ENCODE measurements at regions not wholly inside any gene's neighbourhood (a gene's known extent, or its start where the extent isn't known, plus 50 kb on each side); places are given as distances from the start of the nearest gene placed in this dataset.

GRCh38 chr6:21740376-21741124 is 147.0 kb downstream of the SOX4 start:
- Histone ChIP-seq H3K9me3 (ENCODE audit: control insufficient read depth, insufficient read depth, low read length) (no peaks in the 10 kb centered on the region), H3K27me3 (ENCODE audit: control insufficient read depth, insufficient read depth, low read length) (no peaks in the 10 kb centered on the region), H2AK5ac (ENCODE audit: low read depth, low read length) (no peak overlapping the region), H3K56ac (ENCODE audit: extremely low read depth, insufficient read depth, low read length) (no peak overlapping the region), H3K27ac (ENCODE audit: insufficient read depth, low read length) (no peak overlapping the region), H3K4me1 (ENCODE audit: control insufficient read depth, insufficient read depth, low read length) (peaks cover 11% of the 10 kb centered on the region), H3K36me3 (ENCODE audit: control insufficient read depth, insufficient read depth, low read length) (no peaks in the 10 kb centered on the region), H2BK5ac (ENCODE audit: low read depth, low read length, poor library complexity, severe bottlenecking) (peak overlapping the region; percentile 15), H3K18ac (ENCODE audit: low read depth, low read length) (peak overlapping the region; percentile 74; the same call in 1 of the 2 replicates), H2BK20ac (ENCODE audit: low read depth, low read length) (peak overlapping the region; percentile 49; the same call in 1 of the 2 replicates), H3K23ac (ENCODE audit: low read depth, low read length) (no peak overlapping the region), H4K91ac (ENCODE audit: insufficient read depth, low read depth, low read length) (no peak overlapping the region), H4K8ac (ENCODE audit: low read depth in 2 of 2, low read length in 2 of 2) (no peak overlapping the region), H2AK9ac (replicated peaks; ENCODE audit: low read depth, low read length, poor library complexity) (no peak overlapping the region), H3K9ac (ENCODE audit: low read depth, low read length) (no peak overlapping the region), H4K5ac (ENCODE audit: low read depth, low read length) (no peak overlapping the region), H3K9me1 (ENCODE audit: insufficient read depth, low read length) (no peaks in the 10 kb centered on the region; the same call in 1 of the 2 replicates), H3K4me2 (ENCODE audit: low read depth, low read length) (no peak overlapping the region), H4K20me1 (ENCODE audit: insufficient read depth, low read length) (no peaks in the 10 kb centered on the region), H3K14ac (replicated peaks; ENCODE audit: low read depth, low read length) (peak overlapping the region; percentile 73; the same call in 1 of the 2 replicates), H2AFZ (replicated peaks; ENCODE audit: low read length, poor library complexity) (no peak overlapping the region), H2BK15ac (ENCODE audit: low read depth, low read length) (no peak overlapping the region), H3K4me3 (ENCODE audit: insufficient read depth, low read depth, low read length) (no peak overlapping the region), H3K79me1 (ENCODE audit: low read depth in 1 of 2, low read length in 2 of 2) (peaks cover 0 to 22% of the 10 kb centered on the region in 2 experiments; a peak in 2 of 4 replicates), H2BK120ac (ENCODE audit: low read depth, low read length) (peak overlapping the region; percentile 72; the same call in 1 of the 2 replicates), H3K4ac (ENCODE audit: low read depth, low read length) (no peak overlapping the region)
- TF ChIP-seq ELK1 (IDR thresholded peaks at IDR 0.05; ENCODE audit: borderline replicate concordance, low read depth, low read length), result no peak
- TF ChIP-seq, protein P1, sequence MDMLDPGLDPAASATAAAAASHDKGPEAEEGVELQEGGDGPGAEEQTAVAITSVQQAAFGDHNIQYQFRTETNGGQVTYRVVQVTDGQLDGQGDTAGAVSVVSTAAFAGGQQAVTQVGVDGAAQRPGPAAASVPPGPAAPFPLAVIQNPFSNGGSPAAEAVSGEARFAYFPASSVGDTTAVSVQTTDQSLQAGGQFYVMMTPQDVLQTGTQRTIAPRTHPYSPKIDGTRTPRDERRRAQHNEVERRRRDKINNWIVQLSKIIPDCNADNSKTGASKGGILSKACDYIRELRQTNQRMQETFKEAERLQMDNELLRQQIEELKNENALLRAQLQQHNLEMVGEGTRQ (IDR thresholded peaks at IDR 0.05; ENCODE audit: low read depth, low read length), result peak; percentile 38; the same call in 1 of the 2 replicates
- ATAC-seq (ENCODE audit: low read depth) (no peak), DNase-seq (peak; percentile 85)
- WGBS, 2 experiments (ENCODE audit: extremely low coverage in 2 of 2, insufficient read length in 1 of 2), result no CpG with 5 or more reads among the region's 4 CpGs
- intact Hi-C loops (cut with micrococcal nuclease), result loop anchor here (2.0 to 5.0 kb wide), 3 partner anchors 74 to 407 kb away; no protein-coding TSS in a partner anchor
- no TSS peak for BruUV-seq (replicated peaks)
- ChIA-PET CTCF (interaction anchor here (0.7 to 1.0 kb wide), 3 partner anchors 13 to 660 kb away, joined by 3 to 4 read pairs (median 3); no protein-coding TSS in a partner anchor), POLR2A (ENCODE audit: unreplicated experiment) (no interaction called here)
- in situ Hi-C loops (cut with MboI; ENCODE audit: low sequenced_read_pairs), result no loop called here
- dilution Hi-C loops (cut with HindIII; ENCODE audit: low sequenced_read_pairs, unreplicated experiment), result no loop called here
